GM18511 (cell line): ENCODE measurements at regions not wholly inside any gene's neighbourhood (a gene's known extent, or its start where the extent isn't known, plus 50 kb on each side); places are given as distances from the start of the nearest gene placed in this dataset.
A peak's percentile ranks its signal among the peaks of the same experiment; 100 is the strongest.
"Not testable (repeated sequence)": the region's sequence is repeated elsewhere in the genome, so short reads cannot be mapped to it uniquely, and the experiment has no call there.

Experiments used
- ATAC-seq: cut with Tn5 transposase; IDR thresholded peaks from one replicate; pipeline ENCODE4 v1.9.1; 2021; ENCODE audit warnings: mild to moderate bottlenecking, moderate library complexity; ENCODE audit not compliant: unreplicated experiment

- not testable (repeated sequence) for ATAC-seq
These were observed 98.3 kb upstream of the EGLN3 start for GRCh38 chr14:34049187-34049586.

- no peak for ATAC-seq
These were observed 96.1 kb upstream of the EGLN3 start for GRCh38 chr14:34046799-34047520.

- no peak for ATAC-seq
These were observed 93.9 kb upstream of the EGLN3 start for GRCh38 chr14:34044666-34045306.

GRCh38 chr14:34044373-34044637 is 93.4 kb upstream of the EGLN3 start:
- no peak for ATAC-seq

- peak; percentile 95 for ATAC-seq
These were observed 92.9 kb upstream of the EGLN3 start for GRCh38 chr14:34043627-34044372.

- no peak for ATAC-seq
These were observed 90.3 kb upstream of the EGLN3 start for GRCh38 chr14:34041220-34041619.

- ATAC-seq: no peak
These were observed 89.9 kb upstream of the EGLN3 start for GRCh38 chr14:34040766-34041165.

GRCh38 chr14:34039428-34040047 is 88.7 kb upstream of the EGLN3 start:
- no peak for ATAC-seq

- ATAC-seq: no peak
These were observed 87.6 kb upstream of the EGLN3 start for GRCh38 chr14:34038358-34039057.

- no peak for ATAC-seq
These were observed 85.5 kb upstream of the EGLN3 start for GRCh38 chr14:34036319-34036766.

GRCh38 chr14:34035934-34036250 is 85.0 kb upstream of the EGLN3 start:
- ATAC-seq: no peak

- no peak for ATAC-seq
These were observed 84.5 kb upstream of the EGLN3 start for GRCh38 chr14:34035177-34035933.

GRCh38 chr14:34034447-34035176 is 83.7 kb upstream of the EGLN3 start:
- no peak for ATAC-seq

GRCh38 chr14:34032720-34033119 is 81.8 kb upstream of the EGLN3 start:
- no peak for ATAC-seq

- ATAC-seq: no peak
These were observed 80.0 kb upstream of the EGLN3 start for GRCh38 chr14:34030864-34031263.

GRCh38 chr14:34029921-34030334 is 79.1 kb upstream of the EGLN3 start:
- no peak for ATAC-seq

- no peak for ATAC-seq
These were observed 77.2 kb upstream of the EGLN3 start for GRCh38 chr14:34027990-34028495.

GRCh38 chr14:34027130-34027989 is 76.5 kb upstream of the EGLN3 start:
- ATAC-seq: no peak
